ENCODE measurements at regions not wholly inside any gene's neighbourhood (a gene's known extent, or its start where the extent isn't known, plus 50 kb on each side); places are given as distances from the start of the nearest gene placed in this dataset.

GRCh38 chr18:25470062-25470461, 118.1 kb upstream of the ZNF521 start:
- TF ChIP-seq EZH2 (IDR thresholded peaks at IDR 0.05) (no peak), POLR2AphosphoS5 (IDR thresholded peaks at IDR 0.05; ENCODE audit: borderline replicate concordance, low read depth, low read length) (no peak), FOXP2 (optimal IDR thresholded peaks at IDR 0.05; ENCODE audit: control extremely low read depth, extremely low read length, insufficient read depth) (no peak)

Measured in SK-N-MC (cell line).